NCI-H526 treated with DMSO at 0.1 percent for 48 hours (cell line): ENCODE measurements at regions not wholly inside any gene's neighbourhood (a gene's known extent, or its start where the extent isn't known, plus 50 kb on each side); places are given as distances from the start of the nearest gene placed in this dataset.

ENCODE experiments used
- DNase-seq: peaks from one replicate; lab custom pipeline; 2025; lab: John Stamatoyannopoulos, UW

DNA sequence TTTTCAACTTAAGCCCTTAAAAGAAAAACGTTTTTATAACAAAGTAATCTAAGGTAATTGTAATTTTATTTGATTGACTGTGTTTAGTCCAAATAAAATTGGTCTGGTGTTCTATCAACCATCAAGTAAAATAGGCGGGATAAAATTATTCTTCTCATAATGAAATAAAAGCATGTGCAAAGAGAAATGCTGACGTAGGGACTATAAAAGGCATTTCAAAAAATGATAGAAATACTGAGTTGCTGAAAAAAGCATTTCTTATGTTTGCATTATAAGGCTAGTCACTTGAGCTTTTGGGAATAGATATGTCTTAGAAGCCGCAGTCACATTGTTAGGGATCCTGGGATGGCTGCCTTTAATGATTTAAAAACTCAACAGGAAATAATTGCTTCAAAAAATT, 608.0 kb upstream of the JAG1 start:
- DNase-seq, result no peak

GRCh38 chr20:11287126-11287525, 613.3 kb upstream of the JAG1 start:
- DNase-seq, result no peak

GRCh38 chr20:11296221-11296620, 621.5 kb upstream of the BTBD3 start:
- DNase-seq, result no peak

DNA sequence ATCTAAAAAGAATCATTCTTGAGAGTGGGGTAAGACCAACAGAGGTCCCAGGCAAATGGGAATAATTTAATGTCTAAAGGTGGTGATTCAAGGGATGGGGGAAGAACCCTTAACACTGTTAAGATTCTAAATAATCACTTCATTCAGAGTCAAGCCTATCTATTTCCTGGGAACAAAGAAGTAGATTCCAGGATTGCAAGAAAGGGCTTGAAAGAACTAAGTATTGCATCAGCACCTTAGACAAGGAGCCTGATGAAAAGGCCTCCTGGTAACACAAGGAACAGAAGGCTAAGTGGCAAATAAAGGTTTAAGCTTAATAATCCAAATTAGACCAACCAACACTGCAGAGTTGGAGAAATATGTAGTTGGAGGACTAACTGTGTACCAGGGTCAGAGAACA, 620.7 kb upstream of the BTBD3 start:
- DNase-seq, result no peak

- no peak for DNase-seq
Measured at GRCh38 chr20:11301699-11302098, 616.0 kb upstream of the BTBD3 start.

DNA sequence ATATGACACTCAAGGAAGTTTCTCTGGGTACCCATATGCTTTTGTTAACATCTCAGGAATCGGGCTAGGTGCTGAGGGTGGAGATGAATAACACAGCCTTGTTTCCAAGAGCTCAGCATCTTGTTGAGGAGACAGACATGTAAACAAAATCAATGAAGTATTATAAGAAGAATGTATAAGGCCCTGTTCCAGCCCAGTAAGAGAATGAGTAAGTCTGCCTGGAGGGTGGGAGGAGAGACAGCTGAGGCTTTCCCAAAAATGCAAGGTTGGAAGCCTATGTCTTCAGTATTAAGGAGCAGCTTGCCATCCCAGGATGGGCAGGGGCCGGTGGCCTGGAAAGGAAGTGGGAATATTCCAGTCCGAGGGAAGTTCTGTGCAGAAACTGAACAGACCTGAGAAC, 615.3 kb upstream of the BTBD3 start:
- DNase-seq, result no peak

DNA sequence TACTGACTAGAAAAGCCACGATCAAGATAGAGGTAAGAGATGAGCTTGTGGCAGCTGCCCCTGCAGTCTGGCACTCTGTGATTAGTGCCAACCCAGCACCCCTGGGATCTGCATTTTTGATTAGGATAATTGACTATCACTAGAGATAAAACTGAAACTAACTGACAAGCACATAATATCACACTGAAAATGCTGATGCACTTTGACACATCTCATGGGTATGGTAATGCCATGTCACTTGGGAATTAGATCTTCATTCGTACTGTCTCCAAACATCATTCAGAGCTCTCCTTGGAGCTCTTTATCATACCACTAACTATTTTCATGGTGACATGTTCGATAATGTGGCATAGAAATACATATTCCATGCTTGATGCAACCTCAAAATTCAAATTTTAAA, 612.9 kb upstream of the BTBD3 start:
- no peak for DNase-seq

DNA sequence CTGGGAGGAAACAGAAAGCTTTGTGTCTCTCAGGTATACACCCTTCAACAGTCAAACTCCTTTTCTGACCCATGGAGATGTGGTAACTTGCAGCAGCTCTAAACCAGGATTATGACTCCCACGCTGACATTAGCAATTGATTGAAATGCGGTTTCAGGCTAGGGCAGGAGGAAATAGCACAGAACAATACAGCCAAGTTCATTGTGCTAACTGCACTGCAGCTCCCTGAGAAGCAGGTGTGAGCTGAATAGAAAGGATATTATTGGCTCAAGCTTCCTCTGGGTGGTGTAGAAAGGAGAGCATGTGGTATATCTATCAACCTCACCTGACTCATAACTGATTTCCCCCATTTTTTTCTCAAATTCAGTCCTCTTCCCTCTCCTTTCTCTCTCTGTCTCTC, 612.3 kb upstream of the BTBD3 start:
- no peak for DNase-seq

- no peak for DNase-seq
Measured at GRCh38 chr20:11311659-11312224, 606.0 kb upstream of the BTBD3 start.

DNA sequence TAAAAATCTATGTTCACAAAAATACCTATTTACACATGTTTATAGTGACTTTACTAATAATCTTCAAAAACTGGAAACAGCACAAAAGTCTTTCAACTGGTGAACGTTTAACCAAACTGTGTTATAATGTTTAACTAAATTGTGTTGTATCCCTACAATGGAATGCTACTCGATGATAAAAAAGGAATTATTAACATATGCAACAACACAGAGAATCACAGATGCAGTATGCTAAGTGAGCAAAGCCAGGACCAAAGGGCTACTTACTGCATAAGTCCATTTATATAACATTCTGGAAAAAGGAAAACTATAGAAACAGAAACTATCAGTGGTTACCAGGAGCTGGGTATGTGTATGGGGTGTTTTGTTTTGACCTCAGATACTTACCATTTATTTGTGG, 602.2 kb upstream of the BTBD3 start:
- no peak for DNase-seq

- no peak for DNase-seq
Measured at GRCh38 chr20:11316244-11316643, 601.4 kb upstream of the BTBD3 start.

- DNase-seq, result no peak
Measured at GRCh38 chr20:11320033-11320432, 597.7 kb upstream of the BTBD3 start.

GRCh38 chr20:11323816-11324215, 593.9 kb upstream of the BTBD3 start:
- no peak for DNase-seq

DNA sequence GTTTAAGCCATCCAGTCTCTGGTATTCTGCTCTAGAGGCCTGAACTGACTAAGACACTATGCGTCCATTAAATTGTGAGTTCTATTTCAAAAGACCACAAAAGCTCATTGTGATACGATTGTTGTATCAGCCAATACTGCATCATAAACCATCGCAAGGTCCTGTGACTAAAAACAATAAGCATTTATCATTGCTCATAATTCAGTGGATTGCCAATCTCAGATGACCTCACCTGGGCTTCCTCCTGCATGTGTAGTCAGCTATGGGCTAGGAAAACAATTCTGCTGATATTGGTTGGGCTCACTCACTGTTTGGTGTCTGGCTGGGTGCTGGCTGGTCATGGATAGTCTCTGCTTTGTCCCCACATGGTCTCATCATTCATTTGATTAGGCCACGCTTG, 592.7 kb upstream of the BTBD3 start:
- DNase-seq, result no peak

DNA sequence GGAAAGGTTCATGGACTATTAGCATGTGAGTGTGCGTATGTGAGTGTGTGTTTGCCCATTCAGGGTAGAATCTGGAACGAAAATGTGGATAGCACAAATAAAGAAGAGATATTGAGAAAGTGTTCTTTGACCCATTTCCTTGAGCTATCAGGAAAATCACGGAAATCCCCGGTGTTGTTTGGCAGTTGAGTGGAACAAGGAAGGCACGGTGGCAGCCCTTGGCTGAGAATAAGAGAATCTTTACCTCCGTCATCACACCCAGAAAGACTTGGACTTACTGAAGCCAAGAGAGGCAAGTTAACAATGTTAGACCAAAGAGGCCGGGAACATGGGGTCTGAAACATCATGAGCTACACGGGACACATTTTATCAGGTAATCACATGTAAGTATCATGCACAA, 588.9 kb upstream of the BTBD3 start:
- DNase-seq, result no peak

DNA sequence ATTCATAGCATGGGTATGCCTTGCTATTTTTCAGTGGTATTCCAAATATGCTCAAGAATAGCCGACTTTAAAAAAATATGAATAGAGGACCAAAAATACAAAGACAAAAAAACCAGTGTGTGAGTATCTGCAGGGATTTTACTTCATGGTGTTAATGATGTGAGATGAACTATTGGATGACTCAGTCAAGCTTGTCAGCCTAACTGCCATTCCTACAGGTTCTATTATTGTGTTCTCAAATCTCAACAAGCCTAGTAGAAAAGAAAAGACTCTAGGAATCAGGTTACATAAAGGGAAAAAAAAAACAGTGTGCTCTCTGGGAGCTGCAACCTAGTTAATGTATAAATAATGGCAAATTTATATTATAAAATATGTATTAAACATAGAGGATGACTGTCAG, 588.4 kb upstream of the BTBD3 start:
- DNase-seq, result no peak

DNA sequence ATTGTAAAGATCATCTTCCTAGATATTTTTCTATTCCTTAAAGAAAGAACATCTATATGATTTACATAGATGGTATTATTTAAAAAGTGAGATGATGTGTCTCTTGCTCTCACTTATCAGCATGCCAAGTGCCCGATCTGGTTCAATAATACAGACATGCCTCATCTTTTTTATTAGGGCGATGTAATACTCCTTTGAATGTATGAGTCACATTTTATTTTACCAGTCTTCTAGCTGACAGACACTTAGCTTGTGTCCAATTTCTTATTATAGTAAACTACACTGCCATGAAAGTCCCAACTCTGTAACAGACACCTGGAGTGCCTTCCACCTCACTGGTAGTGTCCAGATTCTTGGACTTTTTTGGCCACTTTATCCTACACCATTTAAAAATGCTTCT, 586.6 kb upstream of the BTBD3 start:
- no peak for DNase-seq

GRCh38 chr20:11332381-11332780, 585.3 kb upstream of the BTBD3 start:
- DNase-seq, result no peak

DNA sequence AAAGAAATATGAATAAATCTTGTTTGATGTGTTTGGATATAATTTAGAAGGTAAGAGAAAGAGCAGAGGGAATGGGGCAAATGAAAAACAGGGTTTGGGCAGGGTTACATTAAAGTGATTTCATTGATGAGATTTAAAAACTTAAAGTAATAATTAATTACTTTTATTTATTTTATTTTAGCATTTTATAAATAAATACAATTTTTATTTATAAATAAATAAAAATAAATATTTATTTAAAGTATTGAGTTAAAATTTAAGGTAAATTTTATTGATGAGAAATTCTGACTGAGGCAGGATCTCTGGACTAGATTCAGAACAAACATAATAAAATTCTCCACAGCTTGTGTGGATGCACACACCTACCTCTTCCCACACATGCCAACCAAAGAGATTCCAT, 584.1 kb upstream of the BTBD3 start:
- no peak for DNase-seq

GRCh38 chr20:11337361-11338130, 580.1 kb upstream of the BTBD3 start:
- DNase-seq, result no peak

DNA sequence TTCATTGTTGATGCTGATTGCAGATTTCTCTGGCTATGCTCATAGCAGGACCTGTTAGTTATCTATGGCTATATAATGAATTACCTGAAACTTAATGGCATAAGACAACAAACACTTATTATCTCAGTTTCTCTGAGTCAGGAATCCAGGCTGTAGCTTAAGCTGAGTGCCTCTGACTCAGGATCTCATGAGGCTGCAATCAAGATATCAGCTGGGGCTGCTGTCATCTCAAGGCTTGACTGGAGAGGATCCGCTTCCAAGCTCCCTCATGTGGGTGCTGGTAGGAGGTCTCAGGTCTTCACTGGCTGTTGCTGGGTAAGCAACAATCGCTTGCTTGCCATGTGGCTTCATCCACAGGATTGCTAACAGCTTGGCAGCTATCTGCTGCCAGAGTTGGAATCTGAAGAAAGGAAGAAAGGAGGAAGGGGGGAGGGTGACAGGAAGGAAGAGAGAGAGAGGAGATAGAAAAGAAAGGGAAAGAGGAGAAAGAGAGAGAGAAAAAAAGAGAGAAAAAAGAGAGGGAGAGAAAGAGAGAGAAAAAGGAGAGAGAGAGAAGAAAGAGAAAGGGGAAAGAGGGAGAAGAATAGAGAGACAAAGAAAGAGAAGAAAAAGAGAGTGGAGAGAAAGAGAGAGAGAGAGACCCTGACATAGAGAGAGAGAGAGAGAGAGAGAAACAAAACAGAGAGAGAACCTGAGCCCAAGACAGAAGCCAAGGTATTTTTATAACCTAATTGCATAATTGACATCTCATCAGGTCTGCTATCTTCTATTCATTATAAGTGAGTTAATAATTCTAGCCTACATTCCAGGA, 579.0 kb upstream of the BTBD3 start:
- no peak for DNase-seq

- no peak for DNase-seq
Measured at GRCh38 chr20:11344939-11345338, 572.8 kb upstream of the BTBD3 start.

- no peak for DNase-seq
Measured at GRCh38 chr20:11347738-11348137, 570.0 kb upstream of the BTBD3 start.
